ENCODE measurements at regions not wholly inside any gene's neighbourhood (a gene's known extent, or its start where the extent isn't known, plus 50 kb on each side); places are given as distances from the start of the nearest gene placed in this dataset.

DNA sequence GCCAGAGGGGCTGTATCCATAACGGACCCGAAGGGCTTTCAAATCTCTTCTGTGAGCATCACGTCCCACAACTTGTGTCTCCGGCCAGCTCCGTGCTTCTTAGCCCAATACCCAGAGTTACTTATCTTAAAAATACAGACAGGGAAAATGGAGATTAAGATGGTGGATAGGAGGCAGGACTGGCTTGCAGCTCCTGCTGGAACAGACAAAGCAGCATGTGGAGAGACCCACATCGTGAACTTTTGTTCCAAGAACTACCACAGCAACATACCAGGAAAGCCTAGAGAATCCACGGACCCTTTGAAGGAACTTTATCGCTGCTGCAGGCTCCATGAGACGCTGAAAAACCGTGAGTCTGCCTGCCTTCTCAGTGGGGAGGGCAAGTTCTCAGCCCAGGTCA is 113.7 kb downstream of the RNASET2 start:
- H3K4me3 ChIP-seq (ENCODE audit: low read depth, low read length) = no peak overlapping the region
- TF ChIP-seq, protein P1, sequence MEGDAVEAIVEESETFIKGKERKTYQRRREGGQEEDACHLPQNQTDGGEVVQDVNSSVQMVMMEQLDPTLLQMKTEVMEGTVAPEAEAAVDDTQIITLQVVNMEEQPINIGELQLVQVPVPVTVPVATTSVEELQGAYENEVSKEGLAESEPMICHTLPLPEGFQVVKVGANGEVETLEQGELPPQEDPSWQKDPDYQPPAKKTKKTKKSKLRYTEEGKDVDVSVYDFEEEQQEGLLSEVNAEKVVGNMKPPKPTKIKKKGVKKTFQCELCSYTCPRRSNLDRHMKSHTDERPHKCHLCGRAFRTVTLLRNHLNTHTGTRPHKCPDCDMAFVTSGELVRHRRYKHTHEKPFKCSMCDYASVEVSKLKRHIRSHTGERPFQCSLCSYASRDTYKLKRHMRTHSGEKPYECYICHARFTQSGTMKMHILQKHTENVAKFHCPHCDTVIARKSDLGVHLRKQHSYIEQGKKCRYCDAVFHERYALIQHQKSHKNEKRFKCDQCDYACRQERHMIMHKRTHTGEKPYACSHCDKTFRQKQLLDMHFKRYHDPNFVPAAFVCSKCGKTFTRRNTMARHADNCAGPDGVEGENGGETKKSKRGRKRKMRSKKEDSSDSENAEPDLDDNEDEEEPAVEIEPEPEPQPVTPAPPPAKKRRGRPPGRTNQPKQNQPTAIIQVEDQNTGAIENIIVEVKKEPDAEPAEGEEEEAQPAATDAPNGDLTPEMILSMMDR (IDR thresholded peaks at IDR 0.05; ENCODE audit: low read depth, low read length) = no peak

DNA sequence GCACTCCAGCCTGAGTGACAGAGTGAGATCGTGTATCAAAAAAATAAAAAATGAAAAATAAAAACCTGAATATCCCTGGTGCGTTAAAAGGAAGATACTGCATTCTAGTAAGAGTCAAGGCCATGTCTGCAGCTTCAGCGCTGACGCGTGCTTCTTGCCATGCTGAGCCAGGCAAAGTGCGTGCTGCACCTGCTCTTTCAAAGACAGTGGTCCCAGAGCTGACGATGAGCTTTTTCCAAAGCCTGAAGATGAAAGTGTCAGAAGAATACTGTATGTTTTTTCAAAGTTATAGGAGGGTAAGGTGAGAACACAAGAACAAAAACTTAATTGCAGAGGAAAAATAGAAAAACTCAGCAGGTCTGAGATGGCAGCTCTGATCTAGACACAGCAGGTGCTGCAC is 115.1 kb downstream of the RNASET2 start:
- H3K4me3 ChIP-seq (ENCODE audit: low read depth, low read length) = no peak overlapping the region
- TF ChIP-seq, protein P1 (IDR thresholded peaks at IDR 0.05; ENCODE audit: low read depth, low read length) = no peak

DNA sequence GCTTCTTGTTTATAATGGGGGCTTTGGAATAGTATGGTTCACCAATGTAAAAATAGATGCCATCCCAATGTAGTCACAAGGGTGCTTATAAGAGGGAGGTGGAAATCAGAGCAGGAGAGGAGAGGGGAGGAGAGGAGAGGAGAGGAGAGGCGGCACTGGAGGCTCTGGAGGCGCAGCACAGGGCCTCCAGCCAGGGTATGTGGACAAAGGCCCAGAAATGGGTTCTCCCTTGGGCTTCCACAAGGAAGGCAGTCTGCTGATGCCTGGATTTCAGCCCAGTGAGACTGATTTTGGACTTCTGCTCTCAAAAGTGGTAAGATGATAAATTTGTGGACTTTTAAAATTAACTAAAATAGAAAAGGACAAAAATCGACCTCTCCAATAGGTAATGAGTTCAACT is 116.8 kb downstream of the RNASET2 start:
- no peak overlapping the region for H3K4me3 ChIP-seq (ENCODE audit: low read depth, low read length)
- TF ChIP-seq, protein P1 (IDR thresholded peaks at IDR 0.05; ENCODE audit: low read depth, low read length) = no peak

DNA sequence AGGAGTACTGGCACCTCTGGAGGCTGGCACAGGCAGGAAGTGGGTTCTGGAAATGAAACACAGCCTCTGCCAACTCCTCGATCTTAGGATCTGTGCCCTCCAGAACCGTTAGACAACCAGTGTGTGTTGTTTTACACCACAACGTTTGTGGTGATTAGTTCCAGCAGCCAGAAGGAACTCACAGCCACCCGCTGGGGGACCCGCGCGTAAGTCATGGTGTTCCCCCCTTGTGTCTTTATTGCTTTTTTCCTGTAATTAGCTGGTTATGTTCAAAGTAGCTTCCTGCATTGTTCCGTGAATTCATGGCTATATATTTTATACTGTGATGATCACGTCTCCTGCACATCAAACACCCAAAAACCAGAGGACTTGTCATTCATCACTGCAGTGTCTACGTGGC is 117.4 kb downstream of the RNASET2 start:
- TF ChIP-seq, protein P1 (IDR thresholded peaks at IDR 0.05; ENCODE audit: low read depth, low read length) = no peak

DNA sequence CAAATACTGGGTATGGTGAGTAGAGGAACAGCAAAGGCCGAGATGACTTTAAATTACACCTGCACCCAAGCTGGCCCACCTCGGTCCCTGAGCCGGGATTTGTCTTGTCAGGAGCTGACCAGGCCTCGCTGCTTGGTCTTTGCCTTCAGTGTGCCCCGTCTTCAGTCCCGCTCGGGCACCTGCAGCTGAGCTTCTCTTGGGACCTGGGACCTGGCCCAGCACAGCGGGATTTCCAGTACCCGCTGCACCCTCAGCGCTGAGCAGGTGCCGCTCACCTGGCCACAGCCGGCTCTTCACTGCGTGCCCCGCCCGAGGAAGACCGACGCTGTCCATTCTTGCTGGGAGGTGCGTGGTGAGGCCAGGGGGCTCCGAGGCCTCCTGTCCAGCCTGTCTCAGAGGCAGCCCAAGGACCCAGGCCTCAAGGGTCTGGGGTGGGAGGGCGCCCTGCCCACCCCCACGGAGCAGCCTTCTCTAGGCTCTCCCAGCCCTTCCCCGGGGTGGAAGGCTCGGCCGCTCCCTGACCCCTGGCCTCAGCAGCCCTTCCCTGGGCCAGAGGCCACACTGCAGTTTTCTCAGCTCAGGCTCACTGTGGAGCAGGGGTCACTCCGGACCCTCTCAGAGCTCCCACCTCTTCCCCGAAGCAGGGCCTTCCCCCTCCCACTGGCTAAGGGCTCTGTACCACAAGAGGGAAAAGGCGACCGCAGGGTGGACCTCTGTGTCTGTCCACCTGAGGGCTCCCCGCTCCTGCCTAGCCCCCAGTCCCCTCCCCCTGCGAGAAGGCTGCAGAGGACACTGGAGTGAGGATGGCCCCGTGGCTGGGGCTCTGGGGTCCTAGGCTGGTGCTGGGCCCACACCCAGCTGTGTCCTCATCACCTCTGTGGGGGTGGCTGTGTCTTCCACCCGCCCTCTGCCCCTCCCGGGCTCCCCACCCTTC is 119.3 kb downstream of the RNASET2 start:
- no peak overlapping the region for H3K4me3 ChIP-seq (ENCODE audit: low read depth, low read length)
- TF ChIP-seq, protein P1 (IDR thresholded peaks at IDR 0.05; ENCODE audit: low read depth, low read length) = no peak

More for the DNA sequence above, 117.4 kb downstream of the RNASET2 start:
- no peak overlapping the region for H3K4me3 ChIP-seq (ENCODE audit: low read depth, low read length)

DNA sequence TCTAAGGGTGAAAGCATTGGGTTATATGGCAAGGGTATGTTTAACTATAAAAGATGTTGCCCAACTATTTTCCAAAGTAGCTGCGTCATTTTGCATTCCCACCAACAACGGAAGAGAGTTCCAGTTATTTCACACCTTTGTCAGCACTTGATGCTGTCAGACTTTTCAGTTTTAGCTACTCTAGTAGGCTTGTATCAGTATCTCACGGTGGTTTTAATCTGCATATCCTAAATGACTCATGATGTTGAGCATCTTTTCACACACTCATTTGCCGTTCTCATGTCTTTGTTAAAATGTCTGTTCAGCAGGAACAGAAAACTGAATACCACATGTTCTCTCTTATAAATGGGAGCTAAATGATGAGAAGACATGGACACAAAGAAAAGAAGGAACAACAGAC is 122.3 kb downstream of the RNASET2 start:
- H3K4me3 ChIP-seq (ENCODE audit: low read depth, low read length) = no peak overlapping the region
- TF ChIP-seq, protein P1 (IDR thresholded peaks at IDR 0.05; ENCODE audit: low read depth, low read length) = no peak

DNA sequence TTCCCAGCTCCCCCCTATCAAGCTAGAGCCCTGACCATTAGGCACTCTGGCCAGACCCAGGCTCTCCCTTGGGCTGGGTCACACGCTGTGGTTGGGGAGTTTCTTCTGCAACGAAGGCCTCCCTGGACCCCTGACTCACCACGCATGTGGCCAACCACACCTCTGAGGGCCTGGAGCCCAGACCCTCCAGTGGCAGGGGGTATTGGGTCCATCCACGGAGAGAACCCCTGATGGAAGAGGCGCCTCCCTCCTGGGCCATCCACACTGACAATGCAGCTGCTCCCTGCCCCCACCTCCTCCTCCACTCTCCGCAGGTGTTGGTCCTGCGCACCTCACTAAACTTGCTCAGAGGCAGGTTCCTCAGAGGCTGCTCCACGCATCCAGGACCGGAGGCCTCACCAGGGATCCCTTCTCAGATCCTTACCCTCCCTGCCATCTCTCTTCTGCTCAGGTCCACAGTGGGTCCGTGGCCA is 125.4 kb downstream of the RNASET2 start:
- TF ChIP-seq, protein P1 (IDR thresholded peaks at IDR 0.05; ENCODE audit: low read depth, low read length) = no peak
- no peak overlapping the region for H3K4me3 ChIP-seq (ENCODE audit: low read depth, low read length)
